Peyer's patch (tissue), 4 donors: ENCODE measurements at regions not wholly inside any gene's neighbourhood (a gene's known extent, or its start where the extent isn't known, plus 50 kb on each side); places are given as distances from the start of the nearest gene placed in this dataset.
"Not testable (repeated sequence)": the region's sequence is repeated elsewhere in the genome, so short reads cannot be mapped to it uniquely, and the experiment has no call there.

Experiments
- DNase-seq, 3 donors: peaks; one replicate each; pipeline ENCODE4 v3.0.0-alpha.2; 2017 to 2019
- H3K27ac ChIP-seq, 4 donors: fragments of 200-600 bp; sonication (generic); one replicate each; pipeline ENCODE4 v1.5.1; 2016 to 2019
- H3K27me3 ChIP-seq, 2 donors: fragments of 200-600 bp; sonication (generic); one replicate each; pipeline ENCODE4 v1.5.1; 2019
- H3K36me3 ChIP-seq, 3 donors: fragments of 200-600 bp; sonication (generic); one replicate each; pipeline ENCODE4 v1.5.1; 2016 to 2019
- H3K4me1 ChIP-seq, 4 donors: fragments of 200-600 bp; sonication (generic); one replicate each; pipeline ENCODE4 v1.5.1; 2016 to 2019
- H3K4me3 ChIP-seq, 4 donors: fragments of 200-600 bp; sonication (generic); 1 replicate in 3 of 4; 2 replicates in 1 of 4; pipeline ENCODE4 v1.5.1; 2016 to 2019; ENCODE audit warnings: mild to moderate bottlenecking in 1 of 4
- H3K9me3 ChIP-seq, 4 donors: fragments of 200-600 bp; sonication (generic); one replicate each; pipeline ENCODE4 v1.5.1; 2016 to 2019; ENCODE audit warnings: mild to moderate bottlenecking in 1 of 4
- CTCF ChIP-seq, 6 experiments: fragments of 450-650 bp in 4 of 6; fragments of 200-600 bp in 2 of 6; sonication (generic) in 1 of 6; IDR thresholded peaks; one replicate each; pipeline ENCODE4 v1.5.1; 2017 to 2019; ENCODE audit warnings: antibody characterized with exemption in 6 of 6, mild to moderate bottlenecking in 3 of 6, moderate library complexity in 1 of 6
- POLR2A ChIP-seq, 2 donors: fragments of 450-650 bp; IDR thresholded peaks; one replicate each; pipeline ENCODE4 v1.5.1; 2017; ENCODE audit warnings: antibody characterized with exemption in 2 of 2, mild to moderate bottlenecking in 2 of 2, moderate library complexity in 2 of 2

DNA sequence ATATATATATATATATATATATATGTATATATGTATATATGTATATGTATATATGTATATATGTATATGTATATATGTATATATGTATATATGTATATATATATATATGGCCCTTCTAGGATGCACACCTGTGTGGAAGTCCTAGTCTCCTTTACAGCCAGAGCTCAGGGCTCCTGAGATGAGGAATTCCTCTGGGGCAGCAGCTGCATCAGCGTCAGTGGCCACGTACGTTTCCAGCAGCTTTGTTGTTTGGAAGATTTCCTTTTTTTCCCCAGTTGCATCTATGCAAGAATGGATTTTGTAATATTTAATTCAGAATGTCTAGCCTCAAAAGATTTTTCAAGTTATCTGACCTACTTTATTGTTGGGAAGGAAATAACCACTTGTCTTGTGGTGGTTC is 68.6 kb downstream of the TNFAIP2 start:
- H3K27me3 ChIP-seq, result no peaks in the 10 kb centered on the region
- TF ChIP-seq CTCF (IDR thresholded peaks at IDR 0.05), result no peak
- no peak for TF ChIP-seq POLR2A (IDR thresholded peaks at IDR 0.05)
- no peak overlapping the region for H3K4me3 ChIP-seq
- peak overlapping the region in 2 of 4 donors; percentile 46 to 52 for H3K27ac ChIP-seq
- H3K36me3 ChIP-seq, result no peaks in the 10 kb centered on the region
- H3K9me3 ChIP-seq, result no peaks in the 10 kb centered on the region
- peaks cover 0 to 21% (median 4%) of the 10 kb centered on the region in 4 donors for H3K4me1 ChIP-seq
- DNase-seq, result peak in 1 of 3 donors; percentile 46

GRCh38 chr14:103192246-103192840 is 69.1 kb downstream of the TNFAIP2 start:
- no peaks in the 10 kb centered on the region for H3K36me3 ChIP-seq
- peaks cover 0 to 18% (median 3%) of the 10 kb centered on the region in 4 donors for H3K4me1 ChIP-seq
- no peaks in the 10 kb centered on the region for H3K9me3 ChIP-seq
- peak overlapping the region in 2 of 4 donors; percentile 46 to 52 for H3K27ac ChIP-seq
- TF ChIP-seq CTCF (IDR thresholded peaks at IDR 0.05), result no peak
- no peak for TF ChIP-seq POLR2A (IDR thresholded peaks at IDR 0.05)
- DNase-seq, result no peak
- no peaks in the 10 kb centered on the region for H3K27me3 ChIP-seq
- H3K4me3 ChIP-seq, result no peak overlapping the region

- H3K4me3 ChIP-seq, H3K27me3 ChIP-seq, H3K27ac ChIP-seq, H3K9me3 ChIP-seq, H3K36me3 ChIP-seq: not testable (repeated sequence)
- peaks cover 0 to 14% (median 2%) of the 10 kb centered on the region in 4 donors for H3K4me1 ChIP-seq
- DNase-seq, result peak in 1 of 3 donors; percentile 31
Observed at GRCh38 chr14:103192861-103193260, 69.6 kb downstream of the TNFAIP2 start.

GRCh38 chr14:103193491-103193890 is 70.2 kb downstream of the TNFAIP2 start:
- H3K36me3 ChIP-seq, H3K9me3 ChIP-seq, H3K4me1 ChIP-seq, H3K27me3 ChIP-seq, H3K4me3 ChIP-seq: not testable (repeated sequence)
- peak in 1 of 3 donors; percentile 40 for DNase-seq
- H3K27ac ChIP-seq, result peak overlapping the region in 1 of 4 donors; percentile 13

GRCh38 chr14:103194256-103195045 is 71.2 kb downstream of the TNFAIP2 start:
- no peaks in the 10 kb centered on the region for H3K9me3 ChIP-seq
- peak overlapping the region in 1 of 4 donors; percentile 35 for H3K27ac ChIP-seq
- TF ChIP-seq CTCF (IDR thresholded peaks at IDR 0.05), result no peak
- no peak for TF ChIP-seq POLR2A (IDR thresholded peaks at IDR 0.05)
- no peaks in the 10 kb centered on the region for H3K36me3 ChIP-seq
- no peaks in the 10 kb centered on the region for H3K27me3 ChIP-seq
- DNase-seq, result peak in 1 of 3 donors; percentile 34
- H3K4me1 ChIP-seq, result no peaks in the 10 kb centered on the region
- H3K4me3 ChIP-seq, result no peak overlapping the region

DNA sequence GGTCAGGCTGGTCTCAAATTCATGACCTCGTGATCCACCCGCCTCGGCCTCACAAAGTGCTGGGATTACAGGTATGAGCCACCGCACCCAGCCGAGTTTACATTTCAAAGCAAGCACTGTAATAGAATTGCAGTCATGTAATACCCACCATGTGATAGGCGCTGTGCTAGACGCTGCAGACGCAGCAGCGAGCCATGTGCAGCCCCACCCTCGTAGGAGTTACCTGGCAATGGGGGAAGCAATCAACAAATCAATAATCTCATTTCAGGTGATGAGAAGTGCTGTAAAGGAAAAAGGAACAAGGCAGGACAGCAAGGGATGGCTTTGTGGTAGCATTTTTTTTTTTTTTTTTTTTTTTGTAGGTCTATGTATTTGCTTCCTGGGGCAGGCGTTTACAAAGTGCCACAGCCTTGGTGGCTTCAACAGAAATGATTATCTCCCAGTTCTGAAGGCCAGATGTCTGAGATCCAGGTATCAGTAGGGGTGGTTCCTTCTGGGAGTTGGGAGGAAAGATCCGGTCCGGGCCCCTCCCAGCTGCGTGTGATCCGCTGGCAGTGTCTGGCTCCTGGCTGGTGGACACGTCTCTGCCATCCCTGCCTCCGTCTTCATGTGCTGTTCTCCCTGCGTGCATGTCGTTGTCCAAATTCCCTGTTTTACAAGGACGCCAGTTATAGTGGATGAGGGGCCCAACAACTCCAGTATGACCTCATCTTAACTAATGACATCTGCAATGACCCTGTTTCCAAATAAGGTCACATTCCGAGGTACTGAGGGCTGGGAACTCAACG is 72.8 kb downstream of the TNFAIP2 start:
- Histone ChIP-seq H3K4me1 (no peaks in the 10 kb centered on the region), H3K27ac (no peak overlapping the region), H3K27me3 (no peaks in the 10 kb centered on the region), H3K36me3 (no peaks in the 10 kb centered on the region), H3K4me3 (no peak overlapping the region), H3K9me3 (no peaks in the 10 kb centered on the region)
- TF ChIP-seq CTCF (IDR thresholded peaks at IDR 0.05), result no peak
- TF ChIP-seq POLR2A (IDR thresholded peaks at IDR 0.05), result no peak
- peak in 1 of 3 donors; percentile 28 for DNase-seq
